ENCODE measurements at regions not wholly inside any gene's neighbourhood (a gene's known extent, or its start where the extent isn't known, plus 50 kb on each side); places are given as distances from the start of the nearest gene placed in this dataset.

DNA sequence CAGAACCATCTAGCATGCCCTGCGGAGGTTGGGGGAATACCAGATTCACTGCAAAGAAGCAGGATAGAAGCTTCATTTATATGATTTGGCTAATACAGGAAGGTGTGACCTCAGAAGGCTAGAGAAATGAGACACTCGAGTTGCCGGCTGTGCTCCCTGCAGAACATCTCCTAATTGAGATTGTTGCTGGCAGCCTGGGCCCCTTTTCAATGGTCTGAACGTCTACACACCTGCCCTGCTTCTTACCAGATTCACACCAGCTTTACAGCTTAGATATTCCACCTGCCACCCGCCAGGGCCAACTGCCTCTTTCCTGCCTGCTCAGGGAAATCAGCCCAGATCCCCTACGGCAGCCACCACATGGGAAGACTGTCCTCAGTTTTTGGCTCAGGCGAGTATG, 475.3 kb upstream of the AUTS2 start:
- H3K18ac ChIP-seq (ENCODE audit: low read depth, low read length) = no peak overlapping the region
- H4K20me1 ChIP-seq (ENCODE audit: insufficient read depth, low read length) = no peaks in the 10 kb centered on the region
- H3K4me3 ChIP-seq (ENCODE audit: insufficient read depth, low read depth, low read length) = no peak overlapping the region
- H3K56ac ChIP-seq (ENCODE audit: extremely low read depth, insufficient read depth, low read length) = no peak overlapping the region
- H3K36me3 ChIP-seq (ENCODE audit: control insufficient read depth, insufficient read depth, low read length) = no peaks in the 10 kb centered on the region
- no peak for ATAC-seq (ENCODE audit: low read depth)
- no peak overlapping the region for H3K27ac ChIP-seq (ENCODE audit: insufficient read depth, low read length)
- no peaks in the 10 kb centered on the region for H3K9me1 ChIP-seq (ENCODE audit: insufficient read depth, low read length)
- no peak overlapping the region for H4K5ac ChIP-seq (ENCODE audit: low read depth, low read length)
- H2AK9ac ChIP-seq (replicated peaks; ENCODE audit: low read depth, low read length, poor library complexity) = peak overlapping the region; percentile 15
- no peak overlapping the region for H2BK120ac ChIP-seq (ENCODE audit: low read depth, low read length)
- H2BK15ac ChIP-seq (ENCODE audit: low read depth, low read length) = no peak overlapping the region
- no peak overlapping the region for H4K91ac ChIP-seq (ENCODE audit: insufficient read depth, low read depth, low read length)
- H3K9me3 ChIP-seq (ENCODE audit: control insufficient read depth, insufficient read depth, low read length) = peaks cover 12% of the 10 kb centered on the region
- H2AK5ac ChIP-seq (ENCODE audit: low read depth, low read length) = no peak overlapping the region
- H2AFZ ChIP-seq (replicated peaks; ENCODE audit: low read length, poor library complexity) = no peak overlapping the region
- 30% methylated on average over 3 of the region's 7 CpGs; no CpG with 5 or more reads in 1 of the 2 experiments for WGBS, 2 experiments (ENCODE audit: extremely low coverage in 2 of 2, insufficient read length in 1 of 2)
- H4K8ac ChIP-seq (ENCODE audit: low read depth in 2 of 2, low read length in 2 of 2) = no peak overlapping the region
- H2BK5ac ChIP-seq (ENCODE audit: low read depth, low read length, poor library complexity, severe bottlenecking) = no peak overlapping the region
- H3K23ac ChIP-seq (ENCODE audit: low read depth, low read length) = no peak overlapping the region
- intact Hi-C loops (cut with micrococcal nuclease) (no loop called here), in situ Hi-C loops (cut with MboI; ENCODE audit: low sequenced_read_pairs) (no loop called here), dilution Hi-C loops (cut with HindIII; ENCODE audit: low sequenced_read_pairs, unreplicated experiment) (no loop called here)
- no peak overlapping the region for H3K4ac ChIP-seq (ENCODE audit: low read depth, low read length)
- CTCF ChIA-PET = no interaction called here
- no peak overlapping the region for H3K9ac ChIP-seq (ENCODE audit: low read depth, low read length)
- H3K79me1 ChIP-seq (ENCODE audit: low read depth in 1 of 2, low read length in 2 of 2) = no peaks in the 10 kb centered on the region
- BruUV-seq (replicated peaks) = no TSS peak
- POLR2A ChIA-PET (ENCODE audit: unreplicated experiment) = interaction anchor here (0.6 kb wide), 1 partner anchor 1039 kb away, joined by 9 read pairs; no protein-coding TSS in a partner anchor
- no peak overlapping the region for H3K14ac ChIP-seq (replicated peaks; ENCODE audit: low read depth, low read length)
- TF ChIP-seq NFE2L2 (IDR thresholded peaks at IDR 0.05; ENCODE audit: low read depth, low read length) (no peak), CEBPB (IDR thresholded peaks at IDR 0.05; ENCODE audit: low read depth, low read length) (no peak), CHD1 (IDR thresholded peaks at IDR 0.05; ENCODE audit: low read depth, low read length) (no peak), MXI1 (IDR thresholded peaks at IDR 0.05; ENCODE audit: borderline replicate concordance, low read depth, low read length) (no peak), MAZ (IDR thresholded peaks at IDR 0.05; ENCODE audit: borderline replicate concordance, low read depth, low read length) (no peak), BHLHE40 (IDR thresholded peaks at IDR 0.05; ENCODE audit: low read depth, low read length) (no peak), RCOR1 (IDR thresholded peaks at IDR 0.05; ENCODE audit: insufficient replicate concordance, low read length) (no peak), CTCF (conservative IDR thresholded peaks at IDR 0.05; ENCODE audit: low read depth, low read length) (no peak), POLR2A (IDR thresholded peaks at IDR 0.05; ENCODE audit: low read depth, low read length) (no peak), FOS (IDR thresholded peaks at IDR 0.05; ENCODE audit: low read depth, low read length) (no peak), SMC3 (IDR thresholded peaks at IDR 0.05; ENCODE audit: low read depth, low read length) (no peak), RAD21 (IDR thresholded peaks at IDR 0.05; ENCODE audit: low read length) (no peak), USF2 (IDR thresholded peaks at IDR 0.05; ENCODE audit: low read depth, low read length) (no peak)
- TF ChIP-seq, protein P1, sequence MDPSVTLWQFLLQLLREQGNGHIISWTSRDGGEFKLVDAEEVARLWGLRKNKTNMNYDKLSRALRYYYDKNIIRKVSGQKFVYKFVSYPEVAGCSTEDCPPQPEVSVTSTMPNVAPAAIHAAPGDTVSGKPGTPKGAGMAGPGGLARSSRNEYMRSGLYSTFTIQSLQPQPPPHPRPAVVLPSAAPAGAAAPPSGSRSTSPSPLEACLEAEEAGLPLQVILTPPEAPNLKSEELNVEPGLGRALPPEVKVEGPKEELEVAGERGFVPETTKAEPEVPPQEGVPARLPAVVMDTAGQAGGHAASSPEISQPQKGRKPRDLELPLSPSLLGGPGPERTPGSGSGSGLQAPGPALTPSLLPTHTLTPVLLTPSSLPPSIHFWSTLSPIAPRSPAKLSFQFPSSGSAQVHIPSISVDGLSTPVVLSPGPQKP (IDR thresholded peaks at IDR 0.05; ENCODE audit: borderline replicate concordance, low read depth, low read length) = no peak
- H2BK20ac ChIP-seq (ENCODE audit: low read depth, low read length) = no peak overlapping the region
- H3K4me1 ChIP-seq (ENCODE audit: control insufficient read depth, insufficient read depth, low read length) = no peaks in the 10 kb centered on the region
- H3K4me2 ChIP-seq (ENCODE audit: low read depth, low read length) = no peak overlapping the region
- DNase-seq = no peak
- H3K27me3 ChIP-seq (ENCODE audit: control insufficient read depth, insufficient read depth, low read length) = no peaks in the 10 kb centered on the region

Data from IMR-90 (cell line).